H9 (cell line): ENCODE measurements at regions not wholly inside any gene's neighbourhood (a gene's known extent, or its start where the extent isn't known, plus 50 kb on each side); places are given as distances from the start of the nearest gene placed in this dataset.

Experiments
- DNase-seq: peaks from one replicate; pipeline ENCODE4 v3.0.0-alpha.2; 2017
- H2AFZ ChIP-seq: one replicate; pipeline ENCODE4 v1.6.1; 2013; ENCODE audit warnings: mild to moderate bottlenecking, low read length, control low read depth, moderate library complexity
- H2AK5ac ChIP-seq: 2 replicates; pipeline ENCODE4 v1.6.1; 2013; ENCODE audit warnings: low read length, control low read depth, mixed read lengths; ENCODE audit not compliant: insufficient read length
- H2BK120ac ChIP-seq: one replicate; pipeline ENCODE4 v1.6.1; 2013; ENCODE audit warnings: low read depth, mild to moderate bottlenecking, low read length, control low read depth, inconsistent platforms; ENCODE audit not compliant: poor library complexity, severe bottlenecking
- H2BK12ac ChIP-seq: 2 replicates; pipeline ENCODE4 v1.6.1; 2013; ENCODE audit warnings: low read length, control low read depth, mixed read lengths, low read depth; ENCODE audit not compliant: insufficient read length
- H2BK15ac ChIP-seq: 2 replicates; pipeline ENCODE4 v1.6.1; 2013; ENCODE audit warnings: low read depth, low read length, control low read depth
- H2BK20ac ChIP-seq: one replicate; pipeline ENCODE4 v1.6.1; 2013; ENCODE audit warnings: low read depth, mild to moderate bottlenecking, low read length, control low read depth, inconsistent platforms; ENCODE audit not compliant: poor library complexity, severe bottlenecking
- H2BK5ac ChIP-seq: 2 replicates; pipeline ENCODE4 v1.6.1; 2013; ENCODE audit warnings: low read length, control low read depth, mixed read lengths; ENCODE audit not compliant: insufficient read length
- H3K14ac ChIP-seq: 2 replicates; pipeline ENCODE4 v1.6.1; 2013; ENCODE audit warnings: low read length, control low read depth; ENCODE audit not compliant: insufficient read depth
- H3K18ac ChIP-seq: 2 replicates; pipeline ENCODE4 v1.6.1; 2013; ENCODE audit warnings: low read depth, mild to moderate bottlenecking, mixed read lengths, low read length, control low read depth; ENCODE audit not compliant: insufficient read length
- H3K23ac ChIP-seq: 2 replicates; pipeline ENCODE4 v1.6.1; 2013; ENCODE audit warnings: low read length, control low read depth, mixed read lengths, low read depth; ENCODE audit not compliant: insufficient read length
- H3K23me2 ChIP-seq: 2 replicates; pipeline ENCODE4 v1.6.1; 2013; ENCODE audit warnings: low read depth, mild to moderate bottlenecking, mixed read lengths, low read length, control low read depth; ENCODE audit not compliant: insufficient read length, poor library complexity, severe bottlenecking
- H3K27ac ChIP-seq: 2 replicates; pipeline ENCODE4 v1.5.1; 2013; ENCODE audit warnings: low read length, control low read depth, mixed read lengths, low read depth; ENCODE audit not compliant: insufficient read length
- H3K27me3 ChIP-seq: 2 replicates; pipeline ENCODE4 v1.6.1; 2013; ENCODE audit warnings: low read length, control low read depth, inconsistent platforms; ENCODE audit not compliant: insufficient read depth
- H3K4ac ChIP-seq: 2 replicates; pipeline ENCODE4 v1.6.1; 2013; ENCODE audit warnings: low read depth, mild to moderate bottlenecking, control low read depth, inconsistent platforms, low read length, moderate library complexity
- H3K4me1 ChIP-seq: 2 replicates; pipeline ENCODE4 v1.6.1; 2013; ENCODE audit warnings: low read length, control low read depth, inconsistent platforms; ENCODE audit not compliant: insufficient read depth
- H3K4me2 ChIP-seq: 2 replicates; pipeline ENCODE4 v1.6.1; 2013; ENCODE audit warnings: low read length, control low read depth, mixed read lengths; ENCODE audit not compliant: insufficient read length, insufficient read depth
- H3K56ac ChIP-seq: 2 replicates; pipeline ENCODE4 v1.6.1; 2013; ENCODE audit warnings: low read depth, mild to moderate bottlenecking, mixed read lengths, low read length, control low read depth; ENCODE audit not compliant: insufficient read length
- H3K79me1 ChIP-seq: 2 replicates; pipeline ENCODE4 v1.6.1; 2013; ENCODE audit warnings: low read depth, mild to moderate bottlenecking, moderate library complexity, low read length, control low read depth, inconsistent platforms; ENCODE audit not compliant: insufficient read depth, poor library complexity, severe bottlenecking
- H3K79me2 ChIP-seq: 2 replicates; pipeline ENCODE4 v1.6.1; 2013; ENCODE audit warnings: low read length, control low read depth, inconsistent platforms; ENCODE audit not compliant: insufficient read depth
- H3K9ac ChIP-seq: 2 replicates; pipeline ENCODE4 v1.6.1; 2013; ENCODE audit warnings: low read length, control low read depth, mixed read lengths; ENCODE audit not compliant: insufficient read length; ENCODE audit errors: extremely low read depth
- H3K9me3 ChIP-seq: one replicate; pipeline ENCODE4 v1.6.1; 2013; ENCODE audit warnings: low read depth, low read length, inconsistent platforms; ENCODE audit not compliant: control insufficient read depth
- H3T11ph ChIP-seq: one replicate; pipeline ENCODE4 v1.6.1; 2013; ENCODE audit warnings: mild to moderate bottlenecking, low read length, control low read depth, inconsistent platforms
- H4K20me1 ChIP-seq: one replicate; pipeline ENCODE4 v1.6.1; 2013; ENCODE audit not compliant: control insufficient read depth, insufficient read length, insufficient read depth
- H4K5ac ChIP-seq: 2 replicates; pipeline ENCODE4 v1.6.1; 2013; ENCODE audit warnings: low read depth, mild to moderate bottlenecking, mixed read lengths, low read length, control low read depth; ENCODE audit not compliant: insufficient read length
- H4K8ac ChIP-seq: replicated peaks from 2 replicates; pipeline ENCODE4 v1.6.1; 2013; ENCODE audit warnings: low read length, control low read depth, mixed read lengths, low read depth; ENCODE audit not compliant: insufficient read length
- H4K91ac ChIP-seq: 2 replicates; pipeline ENCODE4 v1.6.1; 2013; ENCODE audit warnings: low read depth, mild to moderate bottlenecking, moderate library complexity, mixed read lengths, low read length, control low read depth; ENCODE audit not compliant: insufficient read length
- H3K27ac Mint-ChIP-seq, 3 experiments: 2 replicates in 2 of 3; 3 replicates in 1 of 3; pipeline ENCODE4 v1.8.0; 2020 to 2021; ENCODE audit warnings: mixed read lengths in 3 of 3, mild to moderate bottlenecking in 1 of 3, moderate library complexity in 1 of 3
- H3K27me3 Mint-ChIP-seq: 2 replicates; pipeline ENCODE4 v1.8.0; 2021; ENCODE audit warnings: low read depth, mild to moderate bottlenecking, moderate library complexity, mixed read lengths
- H3K36me3 Mint-ChIP-seq, 3 experiments: 2 replicates in 2 of 3; 3 replicates in 1 of 3; pipeline ENCODE4 v1.8.0; 2020 to 2021; ENCODE audit warnings: low read depth in 3 of 3, mixed read lengths in 3 of 3; ENCODE audit not compliant: insufficient read depth in 1 of 3
- H3K4me1 Mint-ChIP-seq, 2 experiments: 2 replicates each; pipeline ENCODE4 v1.8.0; 2020; ENCODE audit warnings: mixed read lengths in 2 of 2
- H3K4me3 Mint-ChIP-seq, 2 experiments: 2 replicates in 1 of 2; 3 replicates in 1 of 2; pipeline ENCODE4 v1.8.0; 2020 to 2021; ENCODE audit warnings: mild to moderate bottlenecking in 2 of 2, mixed read lengths in 2 of 2, moderate library complexity in 1 of 2
- H3K9me3 Mint-ChIP-seq, 2 experiments: 2 replicates in 1 of 2; 3 replicates in 1 of 2; pipeline ENCODE4 v1.8.0; 2020; ENCODE audit warnings: mild to moderate bottlenecking in 2 of 2, mixed read lengths in 2 of 2, moderate library complexity in 1 of 2
- CTCF ChIP-seq: fragments of 200-600 bp; sonication (generic); conservative IDR thresholded peaks from 3 replicates; pipeline ENCODE4 v1.8.0; 2021; ENCODE audit warnings: antibody characterized with exemption, mild to moderate bottlenecking
- WGBS: extraction: QIAGEN DNeasy Blood & Tissue Kit; methylation state at CpG from one replicate; pipeline ENCODE4 v1.1.7; 2013; ENCODE audit warnings: missing lambda C conversion rate, low lambda C conversion rate, mixed read lengths; ENCODE audit not compliant: insufficient read length; ENCODE audit errors: extremely low coverage; 5-methylcytosine and 5-hydroxymethylcytosine counted together

GRCh38 chr20:18991012-18991411, 177.4 kb downstream of the SCP2D1 start:
- Histone ChIP-seq H2AK5ac (no peak overlapping the region), H3K27ac (no peak overlapping the region), H4K5ac (no peak overlapping the region), H3K23ac (no peak overlapping the region), H3T11ph (no peak overlapping the region), H3K79me2 (no peaks in the 10 kb centered on the region), H2BK12ac (no peak overlapping the region), H2BK15ac (no peak overlapping the region), H4K91ac (no peak overlapping the region), H4K8ac (no peak overlapping the region), H3K18ac (no peak overlapping the region), H3K4me1 (no peaks in the 10 kb centered on the region), H2AFZ (no peak overlapping the region), H2BK5ac (no peak overlapping the region), H3K23me2 (no peaks in the 10 kb centered on the region), H3K14ac (no peak overlapping the region), H2BK20ac (no peak overlapping the region), H3K9ac (no peak overlapping the region), H3K4me2 (no peak overlapping the region), H3K4ac (no peak overlapping the region), H4K20me1 (no peaks in the 10 kb centered on the region), H2BK120ac (no peak overlapping the region), H3K27me3 (no peaks in the 10 kb centered on the region), H3K56ac (no peak overlapping the region), H3K79me1 (no peaks in the 10 kb centered on the region), H3K9me3 (no peaks in the 10 kb centered on the region)
- Mint-ChIP-seq H3K36me3 (peaks cover 2 to 15% (median 7%) of the 10 kb centered on the region in 3 experiments; a peak in 5 of 7 replicates), H3K27me3 (peaks cover 2% of the 10 kb centered on the region), H3K27ac (no peak overlapping the region; a peak in 1 of 7 replicates), H3K4me1 (peaks cover 5 to 9% of the 10 kb centered on the region in 2 experiments), H3K9me3 (peaks cover 12 to 15% of the 10 kb centered on the region in 2 experiments), H3K4me3 (no peak overlapping the region)
- WGBS = no CpG with 5 or more reads among the region's 2 CpGs
- TF ChIP-seq CTCF = no peak
- no peak for DNase-seq
